Astrocyte of the hippocampus (primary cell): ENCODE measurements at regions not wholly inside any gene's neighbourhood (a gene's known extent, or its start where the extent isn't known, plus 50 kb on each side); places are given as distances from the start of the nearest gene placed in this dataset.

Experiments used
- DNase-seq: peaks from one replicate; pipeline ENCODE4 v3.0.0; 2011; ENCODE audit warnings: low read depth, low spot score

GRCh38 chr15:35161694-35162093 lies 76.6 kb upstream of the NANOGP8 start:
- DNase-seq = no peak

DNA sequence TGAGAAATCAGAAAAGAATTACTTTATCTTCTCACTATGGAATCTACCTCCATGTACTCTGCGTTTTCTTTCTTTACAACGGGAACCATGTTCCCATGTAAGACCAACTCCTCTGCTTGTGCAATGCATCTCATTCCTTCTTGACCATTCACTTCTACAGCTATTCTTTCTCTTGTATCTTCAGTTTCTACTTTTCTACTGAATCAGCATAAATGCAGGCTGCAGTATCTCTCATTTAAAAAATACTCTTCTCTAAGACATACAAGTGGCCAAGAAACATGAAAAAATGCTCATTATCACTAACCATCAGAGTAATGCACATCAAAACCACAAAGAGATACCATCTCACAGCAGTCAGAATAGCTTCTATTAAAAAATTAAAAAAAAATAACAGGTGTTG lies 74.1 kb upstream of the NANOGP8 start:
- no peak for DNase-seq

DNA sequence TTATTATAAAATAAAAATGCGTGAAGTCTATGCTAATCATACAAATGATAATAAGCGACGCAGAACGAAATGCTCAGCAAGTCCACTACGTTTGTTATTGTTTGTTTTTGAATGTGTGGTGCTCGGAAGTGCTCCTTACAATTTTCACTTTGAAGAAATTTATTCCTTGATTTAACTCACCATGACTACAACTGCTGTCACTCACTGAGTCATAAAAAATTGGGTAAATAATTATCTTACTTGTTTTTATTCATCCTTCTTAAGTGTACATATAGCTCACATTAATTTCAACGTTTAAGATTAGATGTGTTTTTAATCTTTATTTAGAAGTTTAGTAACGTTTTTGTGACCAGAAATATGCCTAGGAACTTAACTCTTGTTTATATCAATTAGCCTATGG lies 66.7 kb upstream of the NANOGP8 start:
- no peak for DNase-seq

- no peak for DNase-seq
Observed at GRCh38 chr15:35151381-35151780, 66.3 kb upstream of the NANOGP8 start.

GRCh38 chr15:35150361-35150760 lies 65.3 kb upstream of the NANOGP8 start:
- no peak for DNase-seq

- DNase-seq = no peak
Observed at GRCh38 chr15:35145336-35145735, 60.2 kb upstream of the NANOGP8 start.

- DNase-seq = no peak
Observed at GRCh38 chr15:35142578-35142977, 57.5 kb upstream of the NANOGP8 start.

- DNase-seq = peak; percentile 49
Observed at GRCh38 chr15:35141743-35142471, 56.8 kb upstream of the NANOGP8 start.

DNA sequence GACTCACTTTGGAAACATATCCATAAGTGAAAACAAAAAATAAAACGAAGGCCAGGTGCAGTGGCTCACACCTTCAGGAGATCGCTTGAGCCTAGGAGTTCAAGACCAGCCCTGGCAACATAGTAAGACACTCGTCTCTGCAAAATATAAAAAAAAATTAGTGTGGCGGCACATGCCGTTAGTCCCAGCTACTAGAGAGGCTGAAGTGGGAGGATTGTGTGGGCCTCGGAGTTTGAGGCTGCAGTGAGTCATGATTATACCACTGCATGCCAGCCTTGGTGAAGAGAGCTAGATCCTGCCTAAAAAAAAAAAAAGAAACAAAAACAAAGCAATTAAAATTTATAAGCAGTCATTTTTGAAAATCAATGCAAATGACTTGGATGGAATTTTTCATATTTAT lies 54.7 kb upstream of the NANOGP8 start:
- DNase-seq = no peak

DNA sequence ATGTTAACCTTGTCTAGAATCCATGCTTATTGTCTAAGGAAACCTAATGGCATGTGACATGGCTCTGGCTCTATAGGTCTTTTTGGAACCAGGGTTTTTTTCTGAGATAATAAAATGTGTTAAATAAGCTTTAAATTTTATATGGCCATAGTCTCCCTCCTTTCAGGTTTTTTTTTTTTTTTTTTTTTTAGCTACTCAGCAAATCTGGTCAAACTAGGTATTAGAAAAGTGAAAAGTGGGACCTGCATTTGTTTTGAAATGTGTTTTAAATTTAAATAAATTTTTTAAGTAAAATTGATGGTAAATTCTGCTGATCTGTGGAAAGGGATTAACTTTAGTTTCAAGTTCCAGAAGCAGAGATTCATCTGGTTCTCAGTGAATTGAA lies 52.1 kb upstream of the NANOGP8 start:
- no peak for DNase-seq

DNA sequence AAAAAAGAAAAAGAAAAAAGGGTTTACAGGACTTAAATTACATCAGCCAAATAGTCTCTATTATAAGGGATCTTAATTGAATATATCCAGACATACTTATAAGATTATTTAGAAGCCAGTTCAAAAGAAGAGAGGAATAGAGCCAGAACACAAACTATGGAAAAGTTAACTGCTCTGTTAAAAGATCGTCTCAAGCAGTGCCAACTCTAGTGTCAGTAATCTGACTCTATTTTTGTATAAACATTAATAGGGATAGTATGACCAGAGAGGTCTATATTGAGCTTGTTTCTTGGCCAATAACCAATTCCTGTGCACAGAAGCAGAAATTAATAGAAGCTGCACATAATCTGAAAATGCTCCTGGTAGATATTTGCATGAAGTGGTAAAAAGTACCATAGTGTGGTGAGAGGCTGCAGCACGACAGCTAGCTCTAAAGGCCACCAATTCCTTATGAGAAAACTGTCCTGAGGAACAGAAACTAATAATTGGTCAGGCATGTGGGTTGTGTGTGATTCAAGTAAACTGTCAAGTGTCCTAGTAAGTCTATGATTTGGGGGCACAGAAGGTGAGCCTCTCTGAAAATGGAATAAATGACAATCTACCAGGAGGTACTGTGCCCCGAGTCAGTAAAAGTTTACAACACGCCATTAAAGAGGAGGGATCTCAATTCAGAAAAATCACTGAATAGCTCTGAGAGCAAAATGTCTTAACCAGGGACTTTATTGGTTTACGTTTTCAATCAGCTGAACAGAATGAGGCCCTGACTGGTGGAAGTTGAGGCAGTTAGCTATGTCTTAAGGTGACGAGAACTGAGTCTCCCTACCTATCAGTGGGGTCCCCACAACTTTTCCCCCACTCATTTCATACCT lies 51.5 kb upstream of the NANOGP8 start:
- DNase-seq = no peak
